ENCODE measurements at regions not wholly inside any gene's neighbourhood (a gene's known extent, or its start where the extent isn't known, plus 50 kb on each side); places are given as distances from the start of the nearest gene placed in this dataset.

- no peak for DNase-seq
Observed at GRCh38 chr9:129322022-129322621, 144.1 kb upstream of the IER5L start.

GRCh38 chr9:129321286-129322021, 143.4 kb upstream of the IER5L start:
- no peak for DNase-seq

- peak; percentile 27 for DNase-seq
Observed at GRCh38 chr9:129320575-129321285, 142.7 kb upstream of the IER5L start.

DNA sequence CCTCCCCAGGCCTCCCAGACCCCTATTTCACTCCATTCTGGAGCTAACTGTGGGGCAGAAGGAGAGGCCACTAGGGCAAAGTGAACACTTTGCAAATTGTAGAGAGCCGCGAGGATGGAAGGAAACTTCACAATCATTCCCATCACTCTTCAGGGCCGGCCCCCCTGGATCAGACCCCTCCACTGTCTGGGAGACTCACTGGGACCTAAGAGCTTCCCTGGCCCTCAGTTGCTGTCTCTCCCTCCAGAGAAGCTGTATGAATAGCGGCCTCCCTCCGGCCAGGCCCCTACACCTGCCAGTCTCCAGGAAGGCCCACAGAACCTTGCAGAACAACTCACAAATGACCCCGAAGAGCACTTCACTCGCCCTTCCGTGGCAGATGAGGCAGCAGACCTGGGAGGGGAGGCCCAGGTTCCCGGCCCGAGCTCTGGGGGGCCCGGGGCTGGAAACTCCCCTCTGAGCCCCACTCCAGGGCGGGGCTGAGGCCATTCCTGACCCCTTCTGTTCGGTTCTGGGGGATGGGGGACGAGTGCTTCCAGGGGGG, 141.9 kb upstream of the IER5L start:
- no peak for DNase-seq

DNA sequence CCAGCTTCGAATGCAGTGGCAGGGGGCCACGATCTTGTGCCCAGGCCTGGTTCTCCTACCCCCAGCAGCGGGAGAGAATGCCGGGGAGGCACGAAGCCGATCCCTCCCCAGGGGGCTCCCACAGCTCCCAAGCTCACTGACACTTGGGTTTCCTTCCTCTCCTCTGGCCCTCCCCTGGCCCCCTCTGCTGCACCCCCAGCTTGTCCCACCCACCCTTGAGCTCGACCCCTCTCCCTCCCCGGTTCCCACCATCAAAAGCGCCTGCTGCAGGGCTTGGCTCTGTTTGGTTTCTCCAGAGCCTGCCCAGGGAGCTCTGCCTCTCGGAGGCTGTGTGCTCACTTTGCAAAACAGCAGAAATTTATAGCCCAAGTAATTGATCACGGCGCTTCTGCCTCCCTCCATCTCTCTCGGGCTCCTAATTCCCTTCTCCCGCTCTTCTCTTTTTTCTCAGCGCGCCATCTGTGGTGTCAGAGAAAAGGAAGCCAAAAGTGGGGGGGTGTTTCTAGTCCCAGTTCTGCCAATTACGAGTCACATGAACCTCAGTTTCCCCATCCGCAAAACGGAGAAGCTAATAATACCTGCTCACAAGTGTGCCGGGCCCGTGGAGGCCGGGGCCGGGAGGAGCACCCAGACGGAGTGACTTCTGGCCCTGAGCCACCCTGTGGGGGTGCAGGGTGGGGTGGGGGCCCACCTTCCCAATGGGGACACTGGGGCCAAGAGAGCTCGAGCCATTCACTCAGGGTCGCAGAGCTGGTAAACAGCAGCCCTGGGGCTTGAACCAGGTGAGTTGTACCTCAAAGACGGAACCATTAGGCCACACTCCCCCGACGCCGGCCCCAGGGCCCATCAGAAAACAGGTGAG, 141.2 kb upstream of the IER5L start:
- DNase-seq = no peak

- no peak for DNase-seq
Observed at GRCh38 chr9:129318121-129319075, 140.3 kb upstream of the IER5L start.

DNA sequence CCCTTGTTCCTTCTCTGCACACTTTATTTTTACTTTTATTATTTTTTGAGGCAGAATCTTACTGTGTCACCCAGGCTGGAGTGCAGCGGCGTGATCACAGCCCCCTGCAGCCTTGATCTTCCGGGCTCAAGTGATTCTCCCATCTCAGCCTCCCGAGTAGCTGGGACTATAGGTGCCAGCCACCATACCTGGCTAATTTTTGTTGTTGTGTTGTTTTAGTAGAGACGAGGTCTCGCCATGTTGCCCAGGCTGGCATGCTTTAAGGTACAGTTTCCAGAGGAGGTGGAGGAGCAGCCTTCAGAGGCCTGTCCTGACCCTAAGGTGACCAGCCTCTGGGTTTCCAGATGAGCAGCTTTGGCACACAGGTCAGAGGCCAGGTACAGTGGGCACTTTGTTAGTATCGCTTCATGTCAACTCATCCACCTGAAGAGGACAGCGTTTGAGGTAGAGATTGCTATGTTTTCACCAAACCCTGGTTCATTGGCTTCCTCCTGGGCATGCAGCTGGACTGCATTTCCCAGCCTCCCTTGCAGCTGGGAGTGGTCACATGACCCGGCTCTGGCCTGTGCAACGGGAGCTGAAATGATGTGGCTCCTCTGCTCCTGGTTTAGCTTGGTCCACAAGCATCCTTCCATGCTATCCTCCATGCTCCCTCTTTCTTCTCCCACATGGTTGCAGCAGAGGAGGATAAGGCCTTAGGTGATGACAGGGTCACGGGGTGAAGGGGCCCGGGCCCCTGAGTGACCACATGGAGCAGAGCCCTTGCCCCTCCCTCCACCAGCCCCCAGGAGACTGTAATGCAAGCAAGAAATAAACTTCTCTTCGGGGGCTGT, 139.3 kb upstream of the IER5L start:
- DNase-seq = no peak

- no peak for DNase-seq
Observed at GRCh38 chr9:129316281-129317030, 138.4 kb upstream of the IER5L start.

- no peak for DNase-seq
Observed at GRCh38 chr9:129313331-129313955, 135.4 kb upstream of the IER5L start.

DNA sequence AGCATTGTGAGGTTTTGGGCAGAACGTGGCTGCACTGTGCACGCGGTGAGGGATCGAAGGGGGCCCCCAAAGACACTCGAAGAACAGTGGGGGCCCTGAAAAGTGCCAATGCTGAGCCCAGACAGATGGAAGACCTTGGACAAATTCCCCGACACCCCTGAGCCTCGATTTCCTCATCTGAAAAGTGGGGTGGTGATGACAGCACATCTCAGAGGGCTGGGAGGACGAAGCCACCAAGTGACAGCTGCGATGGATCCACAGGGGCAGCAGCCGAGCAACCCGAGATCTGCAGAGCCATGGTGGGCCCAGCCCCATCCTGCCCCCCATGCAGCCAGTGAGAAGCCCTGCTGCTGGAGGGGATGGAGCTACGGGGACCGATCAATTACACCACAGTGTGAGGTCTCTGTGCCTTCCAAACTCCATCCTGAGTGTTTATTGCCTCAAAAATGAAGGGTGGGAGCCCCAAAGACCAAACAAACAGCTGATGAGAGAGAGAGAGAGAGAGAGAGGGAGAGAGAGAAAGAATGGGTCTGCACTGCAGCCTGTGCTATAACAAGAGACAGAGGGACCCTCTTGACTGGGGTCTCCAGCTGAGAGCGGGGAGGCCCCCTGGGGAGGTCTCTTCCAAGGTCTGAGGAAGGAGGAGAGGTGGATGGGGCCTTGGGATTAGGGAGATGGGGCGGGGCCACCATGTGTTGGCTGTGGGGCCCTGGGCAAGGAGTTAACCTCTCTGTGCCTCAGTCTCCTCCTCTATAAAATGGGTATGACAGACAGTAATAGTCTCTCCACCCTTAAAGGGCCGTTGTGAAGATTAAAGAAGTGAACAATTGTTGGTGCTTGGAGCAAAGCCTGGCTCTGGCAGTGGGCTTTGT, 134.4 kb upstream of the IER5L start:
- no peak for DNase-seq

DNA sequence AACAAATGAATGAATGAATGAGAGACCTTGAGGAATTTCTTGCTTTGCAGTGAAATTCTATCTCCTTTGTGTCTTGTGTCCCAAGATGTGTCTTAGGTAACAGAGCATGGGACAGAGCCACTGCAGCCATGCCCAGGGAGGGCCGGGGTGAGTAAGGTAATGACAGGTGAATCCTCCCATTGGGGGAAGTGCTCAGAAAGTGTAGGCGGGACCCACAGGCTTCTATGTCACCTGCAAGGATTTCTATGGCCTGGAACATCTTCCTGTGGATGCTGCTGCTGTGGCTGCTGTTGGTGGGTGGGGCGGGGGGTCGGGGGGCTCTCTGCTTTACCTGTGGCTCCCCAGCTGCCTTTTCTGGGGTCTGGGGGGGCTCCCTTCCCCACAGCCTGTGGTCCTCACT, 133.6 kb upstream of the IER5L start:
- no peak for DNase-seq

- DNase-seq = no peak
Observed at GRCh38 chr9:129310666-129311350, 132.7 kb upstream of the IER5L start.

DNA sequence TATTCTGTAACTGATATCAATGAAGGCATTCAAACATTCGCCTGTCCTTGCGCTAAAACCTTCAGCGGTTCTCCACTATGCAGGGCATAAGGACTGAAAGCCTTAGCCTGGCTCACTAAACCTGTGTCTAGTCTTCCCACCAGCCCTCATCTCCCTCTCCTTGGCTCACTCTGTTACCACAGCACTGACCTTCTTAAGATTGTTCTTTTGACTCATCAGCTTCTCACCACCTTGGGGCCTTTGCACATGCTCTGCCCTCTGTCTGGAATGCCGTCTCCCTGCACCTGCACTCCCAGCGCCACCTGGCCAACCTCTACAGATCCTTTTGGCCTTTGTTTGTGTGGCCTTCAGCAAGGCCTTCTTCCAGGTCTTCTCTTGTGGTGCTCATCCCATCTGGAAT, 131.8 kb upstream of the IER5L start:
- DNase-seq = no peak

GRCh38 chr9:129309041-129309430, 131.0 kb upstream of the IER5L start:
- no peak for DNase-seq

GRCh38 chr9:129307227-129307970, 129.3 kb upstream of the IER5L start:
- DNase-seq = no peak

DNA sequence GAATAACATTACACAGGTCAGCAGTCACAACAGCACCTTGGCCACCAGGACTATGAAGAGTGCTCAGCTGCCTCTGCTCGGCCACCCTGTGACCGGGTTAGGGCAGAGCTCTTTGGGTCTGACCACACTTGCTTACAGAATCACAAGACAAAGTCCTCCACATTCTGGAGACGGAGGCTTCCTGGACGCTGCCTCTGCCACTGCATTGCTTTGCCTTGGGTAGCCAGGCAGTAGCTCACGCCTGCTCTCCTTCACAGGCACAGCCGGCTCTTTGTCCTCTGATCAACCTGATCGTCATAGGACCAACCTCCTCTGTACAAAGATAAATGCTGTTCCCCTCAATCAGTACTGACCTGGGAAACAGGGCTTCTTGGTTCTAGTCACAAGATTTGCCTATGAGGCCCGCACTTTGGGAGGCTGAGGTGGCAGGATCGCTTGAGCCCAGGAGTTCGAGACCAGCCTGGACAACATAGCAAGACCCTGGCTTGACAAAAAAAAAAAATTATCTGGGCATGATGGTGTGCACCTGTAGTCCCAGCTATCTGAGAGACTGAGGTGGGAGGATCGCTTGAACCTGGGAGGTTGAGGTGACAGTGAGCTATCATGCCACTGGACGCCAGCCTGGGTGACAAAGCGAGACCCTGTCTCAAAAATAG, 128.4 kb upstream of the IER5L start:
- no peak for DNase-seq

DNA sequence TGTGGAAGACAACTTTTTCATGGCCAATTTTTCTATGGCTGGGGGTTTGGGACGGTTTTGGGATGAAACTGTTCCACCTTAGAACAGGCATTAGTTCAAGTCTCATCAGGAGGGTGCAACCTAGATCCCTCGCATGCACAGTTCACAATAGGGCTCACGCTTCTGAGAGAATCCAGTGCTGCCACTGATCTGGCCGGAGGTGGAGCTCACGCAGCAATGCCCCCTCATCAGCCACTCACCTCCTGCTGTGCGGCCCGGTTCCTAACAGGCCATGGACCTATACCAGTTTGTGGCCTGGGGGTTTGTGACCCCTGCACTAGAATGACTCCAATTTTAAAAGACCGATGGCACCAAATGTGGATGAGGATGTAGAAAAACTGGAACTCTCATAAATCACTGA, 127.2 kb upstream of the IER5L start:
- no peak for DNase-seq
